ENCODE measurements at regions not wholly inside any gene's neighbourhood (a gene's known extent, or its start where the extent isn't known, plus 50 kb on each side); places are given as distances from the start of the nearest gene placed in this dataset.

- no peak for DNase-seq (ENCODE audit: low read depth in 3 of 3)
Observed at GRCh38 chr2:67516899-67517530, 119.9 kb downstream of the ETAA1 start.

DNA sequence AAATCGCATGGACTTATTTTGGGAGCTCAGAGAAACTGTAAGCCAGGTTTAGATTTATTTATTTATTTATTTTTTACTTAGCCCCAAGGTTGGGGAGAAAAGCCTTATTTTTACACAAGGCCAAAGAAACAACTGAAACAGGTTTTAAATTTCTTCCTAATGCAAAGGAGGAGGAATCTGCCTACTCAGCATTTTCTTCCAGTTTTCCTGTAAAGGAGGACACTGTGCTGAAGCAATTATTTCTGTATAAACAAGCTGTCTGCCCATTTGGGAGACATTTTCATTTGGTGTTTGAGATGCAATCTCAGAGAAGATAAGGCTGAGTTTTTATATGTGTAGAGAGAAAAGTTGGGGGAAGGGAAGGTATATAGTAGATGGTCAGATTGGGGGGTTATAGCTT is 125.0 kb downstream of the ETAA1 start:
- no peak for DNase-seq (ENCODE audit: low read depth in 3 of 3)

DNA sequence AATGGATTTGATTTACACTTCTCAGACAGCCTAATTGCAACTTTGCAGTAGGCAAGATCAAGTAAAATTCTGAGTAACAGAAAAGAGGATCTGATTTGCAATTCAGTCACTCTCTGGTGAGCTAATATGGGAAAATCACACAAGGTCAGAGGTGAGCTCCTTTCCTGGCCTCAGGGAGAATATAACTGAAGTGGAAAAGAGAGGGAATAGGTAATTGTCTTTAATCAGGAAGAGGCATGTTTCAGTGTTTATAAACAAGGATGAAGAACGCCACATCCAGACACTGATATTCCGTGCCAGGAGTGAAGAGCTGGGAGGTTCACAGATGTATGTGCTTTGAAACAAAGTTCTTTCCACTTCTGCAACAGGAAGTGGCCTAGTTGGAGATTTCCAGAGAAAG is 127.1 kb downstream of the ETAA1 start:
- no peak for DNase-seq (ENCODE audit: low read depth in 3 of 3)

DNA sequence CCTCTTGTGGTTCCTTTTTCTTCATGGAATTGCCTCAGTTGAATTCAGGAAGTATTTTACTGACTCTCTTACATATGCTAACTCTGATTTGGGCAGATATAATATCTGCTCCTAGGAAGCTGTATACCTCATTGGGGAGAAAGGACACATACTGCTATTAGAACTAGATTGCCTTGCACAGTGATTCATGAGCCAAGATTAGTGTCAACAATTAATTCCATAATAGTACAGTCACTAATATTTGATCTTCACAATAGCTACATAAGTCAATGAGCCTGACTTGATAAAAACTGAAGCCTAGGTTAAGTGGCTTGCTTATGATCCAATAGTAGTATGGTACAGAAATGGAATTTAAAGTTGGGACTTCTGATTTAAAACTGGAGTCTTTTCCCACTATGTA is 127.6 kb downstream of the ETAA1 start:
- DNase-seq (ENCODE audit: low read depth in 3 of 3), result no peak

DNA sequence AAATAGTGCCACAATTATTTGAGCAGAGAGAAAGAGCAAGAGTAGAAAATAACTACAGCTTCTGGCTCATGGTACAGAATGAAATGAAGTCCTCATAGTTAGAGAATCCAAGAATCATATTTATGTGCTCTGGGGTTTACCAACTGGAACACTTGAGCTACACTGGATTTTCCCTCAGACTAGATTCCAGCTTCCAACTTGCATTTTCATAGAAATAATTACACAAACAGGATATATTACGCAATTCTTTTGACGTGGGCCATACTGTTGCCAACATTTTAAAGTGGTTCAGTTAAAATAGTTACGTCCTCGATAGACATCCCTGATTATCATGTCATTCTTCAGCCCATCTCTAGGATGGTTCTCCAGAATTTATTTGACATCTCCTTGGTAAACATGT is 129.2 kb downstream of the ETAA1 start:
- no peak for DNase-seq (ENCODE audit: low read depth in 3 of 3)

- no peak for DNase-seq (ENCODE audit: low read depth in 3 of 3)
Observed at GRCh38 chr2:67528320-67528719, 131.2 kb downstream of the ETAA1 start.

GRCh38 chr2:67532387-67532786 is 135.3 kb downstream of the ETAA1 start:
- no peak for DNase-seq (ENCODE audit: low read depth in 3 of 3)

DNA sequence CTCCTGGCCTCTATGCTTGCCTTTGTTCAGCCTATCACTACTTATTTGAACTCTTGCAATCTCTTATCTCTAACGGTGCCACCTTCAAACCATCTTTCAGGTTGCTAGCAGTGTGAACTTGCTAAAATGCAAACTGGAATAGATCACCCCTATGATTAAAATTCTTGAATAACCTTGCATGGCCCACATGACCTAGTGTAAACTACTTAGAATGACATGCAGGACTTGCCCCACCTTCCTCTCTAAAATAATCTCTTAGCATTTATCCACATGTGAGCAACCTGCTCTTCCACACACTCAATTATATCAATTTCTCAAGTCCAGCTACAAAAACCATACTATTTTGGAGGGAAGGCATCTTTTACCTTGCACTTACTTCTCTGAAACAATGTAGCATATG is 137.6 kb downstream of the ETAA1 start:
- DNase-seq (ENCODE audit: low read depth in 3 of 3), result no peak

DNA sequence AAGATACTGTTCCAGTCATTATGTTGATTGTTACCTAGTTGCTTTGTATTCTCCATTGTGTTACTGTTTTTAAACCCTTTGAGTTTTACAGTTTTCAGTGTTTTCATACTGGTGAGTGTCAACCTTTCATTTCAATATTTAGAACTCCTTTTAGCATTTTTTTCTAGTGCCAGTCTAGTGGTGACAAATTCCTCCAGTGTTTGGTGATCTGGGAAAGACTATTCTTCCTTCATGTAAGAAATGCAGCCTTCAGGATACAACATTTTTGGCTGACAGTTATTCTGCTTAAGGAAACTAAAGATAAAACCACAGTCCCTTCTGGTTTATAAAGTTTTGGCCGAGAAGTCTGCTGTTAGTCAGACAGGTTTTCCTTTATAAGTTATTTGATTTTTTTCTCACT is 143.8 kb downstream of the ETAA1 start:
- no peak for DNase-seq (ENCODE audit: low read depth in 3 of 3)

GRCh38 chr2:67544286-67544685 is 147.2 kb downstream of the ETAA1 start:
- DNase-seq (ENCODE audit: low read depth in 3 of 3), result no peak

- no peak for DNase-seq (ENCODE audit: low read depth in 3 of 3)
Observed at GRCh38 chr2:67548317-67549201, 151.4 kb downstream of the ETAA1 start.

DNA sequence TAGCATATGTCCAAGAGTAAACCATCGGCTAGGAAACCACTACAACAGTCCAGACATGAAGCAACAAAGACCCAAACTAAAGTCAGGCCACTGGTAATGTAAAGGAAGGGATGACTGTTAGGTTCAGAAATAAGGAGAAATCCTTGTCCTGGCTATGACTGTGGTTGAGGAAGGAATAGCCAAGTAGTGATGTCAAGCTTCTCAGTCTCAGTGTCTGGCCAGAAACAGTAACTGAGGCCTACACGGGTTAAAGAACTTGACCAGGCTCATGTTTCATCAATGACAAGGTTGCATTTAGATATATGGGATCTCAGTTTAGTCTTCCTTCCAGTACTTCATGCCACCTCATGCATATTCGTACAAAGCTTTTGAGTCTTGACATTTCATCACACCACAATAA is 162.0 kb downstream of the ETAA1 start:
- DNase-seq (ENCODE audit: low read depth in 3 of 3), result no peak

DNA sequence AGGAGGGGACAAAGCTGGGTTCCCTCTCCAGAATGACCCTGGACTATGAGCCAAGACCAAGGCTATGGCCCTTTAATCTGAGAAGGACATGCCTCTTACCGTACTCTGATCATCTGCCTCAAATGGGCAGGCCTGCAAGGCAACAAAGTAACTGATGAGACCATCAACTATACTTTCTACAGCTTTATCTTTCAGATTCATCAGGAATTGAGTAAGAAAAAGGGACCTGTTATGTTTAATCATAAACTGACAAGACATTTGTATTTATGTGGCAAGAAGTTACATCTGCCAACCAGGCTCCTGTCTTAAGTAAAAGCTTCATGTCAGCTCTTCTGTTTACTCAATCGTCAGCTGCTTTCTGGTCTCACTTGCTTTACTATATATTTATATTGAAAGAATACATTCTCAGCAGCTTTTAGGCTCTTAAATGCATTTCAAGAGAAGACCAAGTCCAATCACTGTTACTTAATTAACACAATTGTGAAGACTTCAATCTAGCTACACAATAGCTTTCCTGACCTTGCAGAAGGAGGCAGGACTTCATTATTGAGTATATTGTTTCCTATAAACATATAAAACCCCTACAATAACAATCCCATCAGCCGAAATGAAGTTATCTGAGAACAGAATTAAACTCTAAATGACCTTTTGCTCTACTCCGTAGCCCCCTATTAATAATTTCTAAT is 163.8 kb downstream of the ETAA1 start:
- no peak for DNase-seq (ENCODE audit: low read depth in 3 of 3)

- DNase-seq (ENCODE audit: low read depth in 3 of 3), result no peak
Observed at GRCh38 chr2:67561457-67561965, 164.4 kb downstream of the ETAA1 start.

DNA sequence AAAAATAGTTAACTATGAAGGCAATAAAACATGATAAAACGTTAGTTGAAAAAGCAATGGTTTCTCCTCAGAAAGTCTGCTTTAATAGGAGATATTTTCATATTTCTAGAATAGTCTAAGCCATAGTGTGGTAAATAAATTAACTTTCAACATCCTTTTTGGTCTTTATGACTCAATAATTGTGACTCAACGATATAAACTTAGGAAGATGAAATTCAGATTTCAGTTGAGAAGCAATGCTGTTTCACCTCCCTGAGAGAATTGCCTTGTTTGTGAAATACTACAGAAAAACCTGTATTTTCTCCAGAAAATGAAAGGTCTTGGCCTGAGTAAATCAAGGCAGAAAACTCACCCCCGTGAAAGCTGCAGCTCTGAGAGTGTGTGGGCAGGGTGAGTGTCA is 166.9 kb downstream of the ETAA1 start:
- DNase-seq (ENCODE audit: low read depth in 3 of 3), result no peak

GRCh38 chr2:67564626-67565025 is 167.5 kb downstream of the ETAA1 start:
- no peak for DNase-seq (ENCODE audit: low read depth in 3 of 3)

DNA sequence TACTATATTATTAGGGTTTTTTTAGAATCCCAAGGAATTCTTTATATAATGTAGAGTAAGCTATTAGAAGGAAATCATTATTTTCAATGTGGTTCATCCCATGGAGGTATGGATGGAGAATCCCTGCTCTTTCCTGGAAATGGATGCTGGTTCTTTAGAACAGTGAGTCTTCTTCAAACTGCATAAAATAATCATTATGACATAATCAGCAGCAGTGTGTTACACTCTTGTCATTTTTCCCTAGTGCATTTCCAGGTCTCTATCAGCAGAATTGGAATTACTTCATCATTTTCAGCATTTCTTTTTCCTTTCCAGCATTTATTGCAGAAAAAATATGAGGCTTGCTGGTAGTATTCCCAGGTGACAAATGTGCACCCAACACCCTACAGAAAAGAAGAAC is 168.1 kb downstream of the ETAA1 start:
- DNase-seq (ENCODE audit: low read depth in 3 of 3), result no peak

DNA sequence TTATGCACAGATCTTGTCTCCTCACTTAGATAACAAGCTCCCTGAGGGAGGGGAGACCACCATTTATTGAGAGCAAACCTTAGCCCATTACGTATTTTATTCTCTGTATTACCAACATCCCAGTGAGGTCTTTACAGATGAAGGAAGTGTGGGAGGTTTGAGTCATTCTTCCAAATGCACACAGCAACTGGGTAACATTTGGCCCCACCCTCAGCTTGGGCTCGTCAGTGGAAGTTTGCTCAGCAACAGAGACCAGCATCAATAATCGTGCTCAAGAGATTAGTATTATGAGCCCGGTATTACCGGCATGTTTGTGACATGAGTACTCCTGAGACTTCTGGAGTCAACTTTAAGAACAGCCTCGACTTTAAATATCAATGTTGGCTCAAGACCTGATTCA is 168.6 kb downstream of the ETAA1 start:
- no peak for DNase-seq (ENCODE audit: low read depth in 3 of 3)

- no peak for DNase-seq (ENCODE audit: low read depth in 3 of 3)
Observed at GRCh38 chr2:67566285-67566684, 169.2 kb downstream of the ETAA1 start.

DNA sequence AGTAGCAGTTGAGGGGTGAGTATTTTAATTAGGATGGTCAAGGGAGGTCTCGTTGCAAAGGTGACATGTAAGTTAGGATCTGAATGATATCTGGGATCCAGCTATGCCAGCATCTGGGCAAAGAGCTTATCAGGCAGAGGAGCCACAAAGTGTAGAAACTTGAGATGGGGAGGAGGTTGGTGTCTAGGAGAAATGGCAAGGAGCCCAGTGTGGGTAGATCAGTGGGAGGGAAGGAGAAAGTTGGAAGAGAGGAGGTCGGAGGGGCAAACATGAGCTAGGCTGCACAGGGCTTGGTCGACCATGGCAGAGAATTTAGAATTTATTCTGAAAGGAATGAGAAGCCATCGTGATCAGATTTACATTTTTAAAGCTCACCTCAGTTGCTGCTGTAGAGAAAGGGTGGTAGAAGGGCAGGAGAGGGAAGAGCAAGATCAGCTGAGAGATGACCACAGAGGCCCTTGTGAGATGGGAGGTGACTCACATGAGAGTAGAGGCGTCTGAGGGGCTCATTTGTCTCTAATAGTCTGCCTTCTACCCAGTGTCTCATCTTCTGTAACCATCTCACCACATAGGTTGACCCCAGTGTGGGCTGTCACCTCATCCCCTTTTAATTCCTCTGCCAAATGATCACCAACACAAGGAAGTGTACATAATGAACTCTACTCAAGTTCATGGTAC is 170.0 kb downstream of the ETAA1 start:
- no peak for DNase-seq (ENCODE audit: low read depth in 3 of 3)

GRCh38 chr2:67567886-67568285 is 170.8 kb downstream of the ETAA1 start:
- no peak for DNase-seq (ENCODE audit: low read depth in 3 of 3)

DNA sequence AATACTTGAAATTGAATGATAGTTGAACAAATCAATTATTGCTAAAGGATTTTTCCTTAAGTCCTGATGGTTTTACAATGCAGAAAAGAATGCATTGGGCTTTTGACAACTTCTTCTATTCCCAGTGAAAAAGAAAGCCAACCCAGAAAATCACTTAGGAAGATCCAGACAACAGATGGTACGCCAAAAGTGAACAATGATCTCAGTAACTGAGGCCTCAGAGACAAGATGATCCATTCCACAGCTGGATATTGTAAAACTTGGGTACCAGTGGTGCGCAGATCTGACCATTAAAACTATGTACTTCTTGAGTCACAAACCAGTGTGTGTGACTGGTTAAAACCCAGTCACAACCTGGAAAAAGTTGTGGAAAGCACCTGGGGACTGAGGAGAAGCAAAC is 173.5 kb downstream of the ETAA1 start:
- DNase-seq (ENCODE audit: low read depth in 3 of 3), result no peak
